ENCODE measurements at regions not wholly inside any gene's neighbourhood (a gene's known extent, or its start where the extent isn't known, plus 50 kb on each side); places are given as distances from the start of the nearest gene placed in this dataset.

DNA sequence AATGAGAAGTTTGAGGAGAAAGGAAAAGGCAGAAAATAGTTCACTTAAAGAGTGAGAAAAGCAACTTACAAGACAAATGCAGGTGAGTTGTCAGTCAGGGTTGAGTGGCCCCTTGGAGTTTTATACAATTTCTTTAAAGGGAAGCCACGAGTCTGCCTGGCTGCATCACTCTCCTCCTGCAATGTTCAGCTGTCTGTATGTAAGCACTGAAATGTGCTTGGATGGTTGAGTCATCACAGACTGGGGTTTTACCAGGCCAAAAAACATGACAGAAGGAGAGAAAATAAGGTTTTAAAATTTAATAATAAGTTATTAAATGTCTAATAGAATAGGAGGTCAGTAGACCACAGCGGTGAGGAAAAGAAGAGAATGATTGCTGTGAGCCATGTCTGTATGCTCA, 51.0 kb upstream of the FGF14 start:
- TF ChIP-seq EZH2 (IDR thresholded peaks at IDR 0.05; ENCODE audit: insufficient read depth, poor library complexity, severe bottlenecking) (no peak), EZH2phosphoT487 (IDR thresholded peaks at IDR 0.05; ENCODE audit: insufficient read depth, low read depth) (no peak)

Measured in GM23248 (cell line).